SK-N-SH (cell line): ENCODE measurements at regions not wholly inside any gene's neighbourhood (a gene's known extent, or its start where the extent isn't known, plus 50 kb on each side); places are given as distances from the start of the nearest gene placed in this dataset.

Experiments
- CTCF ChIA-PET: fragments of 300-600, 350-600 bp; formaldehyde crosslinking; extraction: SDS; loops from one replicate; lab custom pipeline; 2021; lab: Yijun Ruan, JAX
- POLR2A ChIA-PET: fragments of 350-600 bp; sonication (Branson Sonifier 250); formaldehyde crosslinking; extraction: SDS; loops from one replicate; lab custom pipeline; 2020; ENCODE audit warnings: antibody characterized with exemption, inconsistent platforms; lab: Yijun Ruan, JAX
- DNase-seq: peaks from one replicate; pipeline ENCODE4 v3.0.0; 2012
- H2AFZ ChIP-seq: fragments of 200-600 bp; sonication (generic); 2 replicates; pipeline ENCODE4 v1.8.1; 2016; ENCODE audit warnings: antibody characterized with exemption, mild to moderate bottlenecking, low read depth
- H3F3A ChIP-seq: fragments of 200-600 bp; sonication (generic); replicated peaks from 2 replicates; pipeline ENCODE3; 2016; ENCODE audit warnings: antibody characterized with exemption, mild to moderate bottlenecking; ENCODE audit not compliant: insufficient read depth
- H3K27ac ChIP-seq, 2 experiments: fragments of 200-500 bp in 1 of 2; fragments of 200-600 bp in 1 of 2; sonication (Bioruptor generic) in 1 of 2; sonication (generic), shearing (Covaris generic) in 1 of 2; 2 replicates each; pipeline versions ENCODE4 v1.5.1 to v1.6.1; 2014 to 2016; ENCODE audit warnings: low read depth in 2 of 2, inconsistent platforms in 1 of 2, low read length in 1 of 2, mild to moderate bottlenecking in 1 of 2, mixed read lengths in 1 of 2
- H3K27me3 ChIP-seq: fragments of 200-600 bp; sonication (generic), shearing (Covaris generic); 2 replicates; pipeline ENCODE4 v1.6.1; 2016; ENCODE audit warnings: mixed run types; ENCODE audit not compliant: insufficient read depth
- H3K36me3 ChIP-seq, 2 experiments: fragments of 200-500 bp in 1 of 2; fragments of 200-600 bp in 1 of 2; sonication (Bioruptor generic) in 1 of 2; sonication (generic) in 1 of 2; replicated peaks in 1 of 2; 2 replicates each; pipeline versions ENCODE3 to v1.5.1; 2014 to 2016; ENCODE audit warnings: low read length in 1 of 2, mild to moderate bottlenecking in 1 of 2; ENCODE audit not compliant: insufficient read depth in 2 of 2, control insufficient read depth in 1 of 2
- H3K4me1 ChIP-seq, 2 experiments: fragments of 200-500 bp in 1 of 2; fragments of 200-600 bp in 1 of 2; sonication (Bioruptor generic) in 1 of 2; sonication (generic), shearing (Covaris generic) in 1 of 2; 2 replicates each; pipeline versions ENCODE4 v1.5.1 to v1.6.1; 2014 to 2016; ENCODE audit warnings: low read depth in 1 of 2, low read length in 1 of 2, mixed run types in 1 of 2; ENCODE audit not compliant: insufficient read depth in 2 of 2, control insufficient read depth in 1 of 2
- H3K4me2 ChIP-seq: fragments of 200-600 bp; sonication (generic), shearing (Covaris generic); 2 replicates; pipeline ENCODE4 v1.6.1; 2017; ENCODE audit warnings: mixed run types
- H3K4me3 ChIP-seq, 2 experiments: fragments of 200-500 bp in 1 of 2; fragments of 200-600 bp in 1 of 2; sonication (Bioruptor generic) in 1 of 2; sonication (generic), shearing (Covaris generic) in 1 of 2; 2 replicates each; pipeline versions ENCODE4 v1.5.1 to v1.8.1; 2014 to 2016; ENCODE audit warnings: low read depth in 2 of 2, inconsistent platforms in 1 of 2, low read length in 1 of 2, mild to moderate bottlenecking in 1 of 2, mixed read lengths in 1 of 2, moderate library complexity in 1 of 2
- H3K79me2 ChIP-seq: fragments of 200-600 bp; sonication (generic); 2 replicates; pipeline ENCODE4 v1.8.1; 2017; ENCODE audit warnings: mild to moderate bottlenecking; ENCODE audit not compliant: insufficient read depth
- H3K9ac ChIP-seq: fragments of 200-600 bp; sonication (generic); 2 replicates; pipeline ENCODE4 v1.6.1; 2017; ENCODE audit warnings: mixed run types
- H3K9me2 ChIP-seq: fragments of 200-600 bp; sonication (generic); 2 replicates; pipeline ENCODE4 v1.6.1; 2017; ENCODE audit warnings: mixed run types
- H3K9me3 ChIP-seq: fragments of 200-600 bp; sonication (generic); 2 replicates; pipeline ENCODE4 v1.6.1; 2017; ENCODE audit warnings: mixed run types, mild to moderate bottlenecking, moderate library complexity
- H4K20me1 ChIP-seq: fragments of 200-600 bp; sonication (generic); 2 replicates; pipeline ENCODE4 v1.6.1; 2017; ENCODE audit warnings: mild to moderate bottlenecking, mixed run types; ENCODE audit not compliant: insufficient read depth
- CHD2 ChIP-seq: fragments of 150-350 bp; IDR thresholded peaks from 2 replicates; pipeline ENCODE4 v1.6.1; 2018; ENCODE audit warnings: low read length; ENCODE audit not compliant: partially characterized antibody
- ELF1 ChIP-seq: IDR thresholded peaks from 2 replicates; pipeline ENCODE4 v1.4.0; 2012
- EZH2phosphoT487 ChIP-seq: fragments of 200-600 bp; sonication (generic); IDR thresholded peaks from 2 replicates; pipeline ENCODE4 v1.6.1; 2017; ENCODE audit warnings: low read depth, mixed run types, mild to moderate bottlenecking, antibody characterized with exemption, moderate library complexity, borderline replicate concordance
- FOSL2 ChIP-seq: IDR thresholded peaks from 2 replicates; pipeline ENCODE4 v1.4.0; 2012; ENCODE audit warnings: low read depth, mild to moderate bottlenecking, moderate library complexity, borderline replicate concordance
- FOXJ3 ChIP-seq: sonication (generic); formaldehyde crosslinking; IDR thresholded peaks from 2 replicates; pipeline ENCODE4 v1.5.1; 2020; ENCODE audit warnings: mild to moderate bottlenecking, missing genetic modification reagents
- FOXM1 ChIP-seq: IDR thresholded peaks from 2 replicates; pipeline ENCODE4 v1.4.0; 2012; ENCODE audit warnings: low read depth, mild to moderate bottlenecking
- JUND ChIP-seq: IDR thresholded peaks from 2 replicates; pipeline ENCODE4 v1.4.0; 2012
- NFIC ChIP-seq: IDR thresholded peaks from 2 replicates; pipeline ENCODE4 v1.4.0; 2012; ENCODE audit warnings: borderline replicate concordance
- RCOR1 ChIP-seq: fragments of 150-350 bp; IDR thresholded peaks from 2 replicates; pipeline ENCODE4 v1.6.1; 2017; ENCODE audit warnings: antibody characterized with exemption, low read length
- SMC3 ChIP-seq: IDR thresholded peaks from 2 replicates; pipeline ENCODE4 v1.6.1; 2012; ENCODE audit warnings: low read depth, low read length, improper control_type of control experiment
- TCF12 ChIP-seq: IDR thresholded peaks from 2 replicates; pipeline ENCODE4 v1.4.0; 2012
- YY1 ChIP-seq: IDR thresholded peaks from 2 replicates; pipeline ENCODE4 v1.4.0; 2012; ENCODE audit warnings: low read depth, mild to moderate bottlenecking
- WGBS: methylation state at CpG from one replicate; pipeline ENCODE4 v1.1.6; 2017; ENCODE audit warnings: low lambda C conversion rate; 5-methylcytosine and 5-hydroxymethylcytosine counted together
- TF ChIP-seq, protein P1 (sequence below): IDR thresholded peaks from 2 replicates; pipeline ENCODE4 v1.4.0; 2012; ENCODE audit warnings: low read depth, borderline replicate concordance
- TF ChIP-seq, protein P2 (sequence below): fragments of 200-600 bp; sonication (generic); IDR thresholded peaks from 2 replicates; pipeline ENCODE4 v1.6.1; 2017; ENCODE audit warnings: antibody characterized with exemption, mild to moderate bottlenecking, moderate library complexity

- no peak for TF ChIP-seq FOSL2
- no peak for TF ChIP-seq SMC3
- TF ChIP-seq, protein P1, sequence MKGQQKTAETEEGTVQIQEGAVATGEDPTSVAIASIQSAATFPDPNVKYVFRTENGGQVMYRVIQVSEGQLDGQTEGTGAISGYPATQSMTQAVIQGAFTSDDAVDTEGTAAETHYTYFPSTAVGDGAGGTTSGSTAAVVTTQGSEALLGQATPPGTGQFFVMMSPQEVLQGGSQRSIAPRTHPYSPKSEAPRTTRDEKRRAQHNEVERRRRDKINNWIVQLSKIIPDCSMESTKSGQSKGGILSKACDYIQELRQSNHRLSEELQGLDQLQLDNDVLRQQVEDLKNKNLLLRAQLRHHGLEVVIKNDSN: no peak
- no peak for TF ChIP-seq JUND
- TF ChIP-seq FOXJ3 (CRISPR knock-in tag): no peak
- no peak for TF ChIP-seq CHD2
Observed at GRCh38 chr4:106835919-106836318, 200.2 kb downstream of the DKK2 start (continued).

DNA sequence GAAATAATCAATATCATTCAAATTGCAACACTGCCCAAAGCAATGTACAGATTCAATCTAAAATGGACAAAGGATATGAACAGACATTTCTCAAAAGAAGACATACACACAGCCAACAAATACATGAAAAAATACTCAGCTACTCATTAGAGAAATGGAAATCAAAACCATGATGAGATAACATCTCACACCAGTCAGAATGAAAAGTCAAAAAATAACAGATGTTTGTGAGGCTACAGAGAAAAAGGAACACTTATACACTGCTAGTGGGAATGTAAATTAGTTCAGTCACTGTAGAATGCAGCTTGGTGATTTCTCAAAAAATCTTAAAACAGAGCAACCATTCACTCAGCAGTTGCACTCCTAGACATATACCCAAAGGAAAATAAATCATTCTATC is 205.2 kb downstream of the DKK2 start:
- Histone ChIP-seq H3K4me3 (no peak overlapping the region), H3K9me3 (no peaks in the 10 kb centered on the region), H3F3A (peaks cover 3% of the 10 kb centered on the region), H3K27me3 (no peaks in the 10 kb centered on the region), H2AFZ (no peak overlapping the region), H3K79me2 (no peaks in the 10 kb centered on the region), H4K20me1 (no peaks in the 10 kb centered on the region), H3K9ac (no peak overlapping the region), H3K4me1 (no peaks in the 10 kb centered on the region; a peak in 1 of 4 replicates), H3K36me3 (no peaks in the 10 kb centered on the region), H3K4me2 (no peak overlapping the region), H3K27ac (no peak overlapping the region)
- CTCF ChIA-PET: interaction anchor here (0.6 to 1.9 kb wide), 2 partner anchors 15 to 66 kb away, joined by 3 to 4 read pairs; no protein-coding TSS in a partner anchor
- DNase-seq: no peak
- POLR2A ChIA-PET: no interaction called here
- TF ChIP-seq FOXM1 (no peak), YY1 (no peak), ELF1 (no peak), CHD2 (no peak), EZH2phosphoT487 (no peak), RCOR1 (no peak)
- TF ChIP-seq, protein P1: no peak
- TF ChIP-seq, all 33 proteins: peak for 0
- no peaks in the 10 kb centered on the region; the same call in 1 of the 2 replicates for H3K9me2 ChIP-seq

- no peak overlapping the region for H3K27ac ChIP-seq
- H3K36me3 ChIP-seq: no peaks in the 10 kb centered on the region
- no peak overlapping the region for H3K9ac ChIP-seq
- H3K79me2 ChIP-seq: no peaks in the 10 kb centered on the region
- TF ChIP-seq, protein P2, sequence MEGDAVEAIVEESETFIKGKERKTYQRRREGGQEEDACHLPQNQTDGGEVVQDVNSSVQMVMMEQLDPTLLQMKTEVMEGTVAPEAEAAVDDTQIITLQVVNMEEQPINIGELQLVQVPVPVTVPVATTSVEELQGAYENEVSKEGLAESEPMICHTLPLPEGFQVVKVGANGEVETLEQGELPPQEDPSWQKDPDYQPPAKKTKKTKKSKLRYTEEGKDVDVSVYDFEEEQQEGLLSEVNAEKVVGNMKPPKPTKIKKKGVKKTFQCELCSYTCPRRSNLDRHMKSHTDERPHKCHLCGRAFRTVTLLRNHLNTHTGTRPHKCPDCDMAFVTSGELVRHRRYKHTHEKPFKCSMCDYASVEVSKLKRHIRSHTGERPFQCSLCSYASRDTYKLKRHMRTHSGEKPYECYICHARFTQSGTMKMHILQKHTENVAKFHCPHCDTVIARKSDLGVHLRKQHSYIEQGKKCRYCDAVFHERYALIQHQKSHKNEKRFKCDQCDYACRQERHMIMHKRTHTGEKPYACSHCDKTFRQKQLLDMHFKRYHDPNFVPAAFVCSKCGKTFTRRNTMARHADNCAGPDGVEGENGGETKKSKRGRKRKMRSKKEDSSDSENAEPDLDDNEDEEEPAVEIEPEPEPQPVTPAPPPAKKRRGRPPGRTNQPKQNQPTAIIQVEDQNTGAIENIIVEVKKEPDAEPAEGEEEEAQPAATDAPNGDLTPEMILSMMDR: peak; percentile 58
- TF ChIP-seq ELF1: no peak
- TF ChIP-seq TCF12: no peak
- TF ChIP-seq NFIC: no peak
- 0 out of 2 replicates have a peak, but pooled peaks have one; percentile 3 for TF ChIP-seq SMC3
- TF ChIP-seq, all 33 proteins: peak for 2
- CTCF ChIA-PET: interaction anchor here (0.6 to 1.1 kb wide), 5 partner anchors 17 to 581 kb away, joined by 3 to 4 read pairs (median 3); no protein-coding TSS in a partner anchor
- Histone ChIP-seq H3F3A (no peaks in the 10 kb centered on the region), H3K27me3 (no peaks in the 10 kb centered on the region), H3K4me1 (no peaks in the 10 kb centered on the region), H3K4me3 (no peak overlapping the region), H3K4me2 (no peak overlapping the region), H2AFZ (no peak overlapping the region; the same call in 1 of the 2 replicates), H4K20me1 (no peaks in the 10 kb centered on the region), H3K9me3 (no peaks in the 10 kb centered on the region), H3K9me2 (no peaks in the 10 kb centered on the region)
- POLR2A ChIA-PET: no interaction called here
- WGBS: 93% methylated on average over 1 of the region's 1 CpG
- DNase-seq: no peak
Observed at GRCh38 chr4:106818764-106819163, 217.3 kb downstream of the DKK2 start.
